ENCODE measurements at regions not wholly inside any gene's neighbourhood (a gene's known extent, or its start where the extent isn't known, plus 50 kb on each side); places are given as distances from the start of the nearest gene placed in this dataset.

GRCh38 chr2:239472235-239472775 is 71.5 kb upstream of the HDAC4 start:
- no peak for DNase-seq

- DNase-seq = no peak
Measured at GRCh38 chr2:239471011-239471792, 70.4 kb upstream of the HDAC4 start.

- no peak for DNase-seq
Measured at GRCh38 chr2:239470151-239470900, 69.5 kb upstream of the HDAC4 start.

GRCh38 chr2:239469106-239469960 is 68.5 kb upstream of the HDAC4 start:
- no peak for DNase-seq

- DNase-seq = no peak
Measured at GRCh38 chr2:239468491-239469105, 67.8 kb upstream of the HDAC4 start.

- DNase-seq = no peak
Measured at GRCh38 chr2:239467956-239468490, 67.2 kb upstream of the HDAC4 start.

GRCh38 chr2:239467281-239467955 is 66.6 kb upstream of the HDAC4 start:
- no peak for DNase-seq

GRCh38 chr2:239466755-239467271 is 66.0 kb upstream of the HDAC4 start:
- no peak for DNase-seq

GRCh38 chr2:239466061-239466754 is 65.4 kb upstream of the HDAC4 start:
- no peak for DNase-seq

- no peak for DNase-seq
Measured at GRCh38 chr2:239465017-239466001, 64.5 kb upstream of the HDAC4 start.

GRCh38 chr2:239464166-239465016 is 63.6 kb upstream of the HDAC4 start:
- no peak for DNase-seq

GRCh38 chr2:239463541-239464165 is 62.8 kb upstream of the HDAC4 start:
- no peak for DNase-seq

GRCh38 chr2:239462671-239463506 is 62.1 kb upstream of the HDAC4 start:
- DNase-seq = no peak

GRCh38 chr2:239462191-239462515 is 61.3 kb upstream of the HDAC4 start:
- DNase-seq = no peak

GRCh38 chr2:239461291-239462190 is 60.7 kb upstream of the HDAC4 start:
- DNase-seq = no peak

GRCh38 chr2:239460780-239461179 is 60.0 kb upstream of the HDAC4 start:
- no peak for DNase-seq

All from KG1 (cell line).